HEK293T (cell line): ENCODE measurements at regions not wholly inside any gene's neighbourhood (a gene's known extent, or its start where the extent isn't known, plus 50 kb on each side); places are given as distances from the start of the nearest gene placed in this dataset.

Experiments used
- ARNT ChIP-seq: fragments of 450-650 bp; IDR thresholded peaks from 2 replicates; pipeline ENCODE4 v1.6.1; 2017; ENCODE audit warnings: mild to moderate bottlenecking
- BHLHE40 ChIP-seq: fragments of 450-650 bp; IDR thresholded peaks from 2 replicates; pipeline ENCODE4 v1.6.1; 2016; ENCODE audit warnings: mild to moderate bottlenecking, moderate library complexity, borderline replicate concordance
- CTBP1 ChIP-seq: fragments of 450-650 bp; IDR thresholded peaks from 2 replicates; pipeline ENCODE4 v1.6.1; 2016; ENCODE audit warnings: borderline replicate concordance
- ELF4 ChIP-seq: fragments of 450-650 bp; IDR thresholded peaks from 2 replicates; pipeline ENCODE4 v1.6.1; 2017; ENCODE audit warnings: antibody characterized with exemption
- FOXA1 ChIP-seq: fragments of 450-650 bp; IDR thresholded peaks from 2 replicates; pipeline ENCODE4 v1.6.1; 2016; ENCODE audit warnings: mild to moderate bottlenecking
- FOXK2 ChIP-seq: fragments of 450-650 bp; IDR thresholded peaks from 2 replicates; pipeline ENCODE4 v1.6.1; 2016; ENCODE audit warnings: mild to moderate bottlenecking
- HDGF ChIP-seq: fragments of 450-650 bp; IDR thresholded peaks from 2 replicates; pipeline ENCODE4 v1.6.1; 2017; ENCODE audit warnings: antibody characterized with exemption, borderline replicate concordance
- LEF1 ChIP-seq: fragments of 450-650 bp; IDR thresholded peaks from 2 replicates; pipeline ENCODE4 v1.6.1; 2017; ENCODE audit warnings: mild to moderate bottlenecking, borderline replicate concordance
- NFRKB ChIP-seq: fragments of 450-650 bp; IDR thresholded peaks from 2 replicates; pipeline ENCODE4 v1.6.1; 2016; ENCODE audit warnings: mild to moderate bottlenecking, moderate library complexity
- PKNOX1 ChIP-seq: fragments of 450-650 bp; IDR thresholded peaks from 2 replicates; pipeline ENCODE4 v1.6.1; 2016
- SP1 ChIP-seq: fragments of 450-650 bp; IDR thresholded peaks from 2 replicates; pipeline ENCODE4 v1.6.1; 2017
- SUZ12 ChIP-seq: fragments of 450-650 bp; IDR thresholded peaks from 2 replicates; pipeline ENCODE4 v1.6.1; 2016; ENCODE audit warnings: mild to moderate bottlenecking
- ZNF384 ChIP-seq: fragments of 450-650 bp; IDR thresholded peaks from 2 replicates; pipeline ENCODE4 v1.6.1; 2016

- TF ChIP-seq FOXA1 (no peak), ARNT (no peak), SUZ12 (no peak), BHLHE40 (no peak), PKNOX1 (no peak), ELF4 (no peak), LEF1 (no peak), NFRKB (no peak), SP1 (no peak), FOXK2 (no peak), CTBP1 (no peak), ZNF384 (no peak), HDGF (no peak)
Measured at GRCh38 chr7:155387066-155387620, 70.8 kb upstream of the EN2 start.
